Activated T-cell treated with anti-CD3 and anti-CD28 coated beads, Interleukin-2, amount 50 U/mL, for 4 hours (primary cell): ENCODE measurements at regions not wholly inside any gene's neighbourhood (a gene's known extent, or its start where the extent isn't known, plus 50 kb on each side); places are given as distances from the start of the nearest gene placed in this dataset.
"Not testable (repeated sequence)": the region's sequence is repeated elsewhere in the genome, so short reads cannot be mapped to it uniquely, and the experiment has no call there.

Source experiments
- ATAC-seq, 2 donors: fragments of 200-7000 bp; cut with Tn5 transposase; one replicate each; pipeline ENCODE4 v1.10.0; 2021
- DNase-seq: peaks from one replicate; pipeline ENCODE4 v3.0.0-alpha.2; 2020
- H3K27me3 Mint-ChIP-seq: one replicate; pipeline ENCODE4 v1.8.0; 2021; ENCODE audit warnings: low read depth, mixed read lengths
- H3K36me3 Mint-ChIP-seq: one replicate; pipeline ENCODE4 v1.8.0; 2022; ENCODE audit warnings: mixed read lengths; ENCODE audit not compliant: insufficient read depth
- H3K4me1 Mint-ChIP-seq: one replicate; pipeline ENCODE4 v1.8.0; 2021; ENCODE audit warnings: low read depth, mixed read lengths
- H3K4me3 Mint-ChIP-seq: one replicate; pipeline ENCODE4 v1.8.0; 2021; ENCODE audit warnings: mild to moderate bottlenecking, moderate library complexity, mixed read lengths
- H3K9me3 Mint-ChIP-seq: one replicate; pipeline ENCODE4 v1.8.0; 2021; ENCODE audit warnings: mixed read lengths

GRCh38 chr3:112765531-112765930 is 81.1 kb downstream of the CD200R1L start:
- no peaks in the 10 kb centered on the region for H3K9me3 Mint-ChIP-seq
- DNase-seq (no peak), ATAC-seq (no peak)
- peaks cover 14% of the 10 kb centered on the region for H3K4me1 Mint-ChIP-seq
- H3K4me3 Mint-ChIP-seq = no peak overlapping the region
- H3K27me3 Mint-ChIP-seq = no peaks in the 10 kb centered on the region
- no peaks in the 10 kb centered on the region for H3K36me3 Mint-ChIP-seq

GRCh38 chr3:112763258-112763657 is 83.4 kb downstream of the CD200R1L start:
- ATAC-seq = no peak
- no peaks in the 10 kb centered on the region for H3K4me1 Mint-ChIP-seq
- H3K36me3 Mint-ChIP-seq = no peaks in the 10 kb centered on the region
- DNase-seq = no peak
- no peaks in the 10 kb centered on the region for H3K27me3 Mint-ChIP-seq
- H3K9me3 Mint-ChIP-seq = no peaks in the 10 kb centered on the region
- H3K4me3 Mint-ChIP-seq = no peak overlapping the region

- Mint-ChIP-seq H3K9me3 (peaks cover 8% of the 10 kb centered on the region), H3K4me3 (no peak overlapping the region), H3K27me3 (no peaks in the 10 kb centered on the region), H3K36me3 (no peaks in the 10 kb centered on the region), H3K4me1 (no peaks in the 10 kb centered on the region)
- ATAC-seq (no peak), DNase-seq (no peak)
Measured at GRCh38 chr3:112761062-112761638, 85.5 kb downstream of the CD200R1L start.

- Mint-ChIP-seq H3K9me3 (peaks cover 12% of the 10 kb centered on the region), H3K4me1 (no peaks in the 10 kb centered on the region), H3K27me3 (no peaks in the 10 kb centered on the region), H3K36me3 (no peaks in the 10 kb centered on the region), H3K4me3 (no peak overlapping the region)
- ATAC-seq (no peak), DNase-seq (no peak)
Measured at GRCh38 chr3:112759681-112760080, 87.0 kb downstream of the CD200R1L start.

- Mint-ChIP-seq H3K36me3 (no peaks in the 10 kb centered on the region), H3K27me3 (no peaks in the 10 kb centered on the region), H3K9me3 (peaks cover 12% of the 10 kb centered on the region), H3K4me3 (no peak overlapping the region), H3K4me1 (no peaks in the 10 kb centered on the region)
- no peak for ATAC-seq
- DNase-seq = no peak
Measured at GRCh38 chr3:112759210-112759609, 87.5 kb downstream of the CD200R1L start.

GRCh38 chr3:112757197-112757596 is 89.5 kb downstream of the CD200R1L start:
- ATAC-seq = no peak
- Mint-ChIP-seq H3K9me3 (peaks cover 12% of the 10 kb centered on the region), H3K27me3 (no peaks in the 10 kb centered on the region), H3K4me3 (no peak overlapping the region), H3K4me1 (no peaks in the 10 kb centered on the region), H3K36me3 (no peaks in the 10 kb centered on the region)
- DNase-seq = no peak

GRCh38 chr3:112755845-112756613 is 90.6 kb downstream of the CD200R1L start:
- no peaks in the 10 kb centered on the region for H3K27me3 Mint-ChIP-seq
- DNase-seq = no peak
- ATAC-seq = no peak
- no peak overlapping the region for H3K4me3 Mint-ChIP-seq
- no peaks in the 10 kb centered on the region for H3K4me1 Mint-ChIP-seq
- H3K36me3 Mint-ChIP-seq = no peaks in the 10 kb centered on the region
- peaks cover 12% of the 10 kb centered on the region for H3K9me3 Mint-ChIP-seq

- H3K27me3 Mint-ChIP-seq, ATAC-seq, H3K4me3 Mint-ChIP-seq, H3K4me1 Mint-ChIP-seq, DNase-seq, H3K36me3 Mint-ChIP-seq: not testable (repeated sequence)
- peaks cover 12% of the 10 kb centered on the region for H3K9me3 Mint-ChIP-seq
Measured at GRCh38 chr3:112755046-112755445, 91.6 kb downstream of the CD200R1L start.

GRCh38 chr3:112751564-112752512 is 94.8 kb downstream of the CD200R1L start:
- ATAC-seq = no peak
- peaks cover 12% of the 10 kb centered on the region for H3K4me1 Mint-ChIP-seq
- no peaks in the 10 kb centered on the region for H3K27me3 Mint-ChIP-seq
- DNase-seq = no peak
- H3K9me3 Mint-ChIP-seq = peaks cover 10% of the 10 kb centered on the region
- H3K36me3 Mint-ChIP-seq = no peaks in the 10 kb centered on the region
- no peak overlapping the region for H3K4me3 Mint-ChIP-seq

GRCh38 chr3:112751061-112751460 is 95.6 kb downstream of the CD200R1L start:
- H3K4me1 Mint-ChIP-seq = peaks cover 15% of the 10 kb centered on the region
- DNase-seq = no peak
- no peak for ATAC-seq
- H3K27me3 Mint-ChIP-seq = no peaks in the 10 kb centered on the region
- H3K9me3 Mint-ChIP-seq = peaks cover 4% of the 10 kb centered on the region
- H3K36me3 Mint-ChIP-seq = no peaks in the 10 kb centered on the region
- no peak overlapping the region for H3K4me3 Mint-ChIP-seq

- Mint-ChIP-seq H3K4me3 (no peak overlapping the region), H3K27me3 (no peaks in the 10 kb centered on the region), H3K9me3 (no peaks in the 10 kb centered on the region), H3K4me1 (peaks cover 21% of the 10 kb centered on the region), H3K36me3 (no peaks in the 10 kb centered on the region)
- DNase-seq (no peak), ATAC-seq (no peak)
Measured at GRCh38 chr3:112747624-112748023, 99.0 kb downstream of the CD200R1L start.

GRCh38 chr3:112746675-112747280 is 99.9 kb downstream of the CD200R1L start:
- DNase-seq (no peak), ATAC-seq (no peak)
- no peaks in the 10 kb centered on the region for H3K9me3 Mint-ChIP-seq
- peaks cover 22% of the 10 kb centered on the region for H3K4me1 Mint-ChIP-seq
- H3K27me3 Mint-ChIP-seq = no peaks in the 10 kb centered on the region
- H3K36me3 Mint-ChIP-seq = no peaks in the 10 kb centered on the region
- no peak overlapping the region for H3K4me3 Mint-ChIP-seq

GRCh38 chr3:112745567-112746248 is 101.0 kb downstream of the CD200R1L start:
- H3K27me3 Mint-ChIP-seq = no peaks in the 10 kb centered on the region
- H3K4me3 Mint-ChIP-seq = no peak overlapping the region
- no peak for DNase-seq
- H3K9me3 Mint-ChIP-seq = no peaks in the 10 kb centered on the region
- peaks cover 33% of the 10 kb centered on the region for H3K4me1 Mint-ChIP-seq
- H3K36me3 Mint-ChIP-seq = no peaks in the 10 kb centered on the region
- ATAC-seq = no peak
